GM19328 (cell line): ENCODE measurements at regions not wholly inside any gene's neighbourhood (a gene's known extent, or its start where the extent isn't known, plus 50 kb on each side); places are given as distances from the start of the nearest gene placed in this dataset.
"Not testable (repeated sequence)": the region's sequence is repeated elsewhere in the genome, so short reads cannot be mapped to it uniquely, and the experiment has no call there.

Source experiments
- ATAC-seq: cut with Tn5 transposase; IDR thresholded peaks from one replicate; pipeline ENCODE4 v1.9.1; 2021; ENCODE audit warnings: mild to moderate bottlenecking, moderate library complexity; ENCODE audit not compliant: unreplicated experiment

DNA sequence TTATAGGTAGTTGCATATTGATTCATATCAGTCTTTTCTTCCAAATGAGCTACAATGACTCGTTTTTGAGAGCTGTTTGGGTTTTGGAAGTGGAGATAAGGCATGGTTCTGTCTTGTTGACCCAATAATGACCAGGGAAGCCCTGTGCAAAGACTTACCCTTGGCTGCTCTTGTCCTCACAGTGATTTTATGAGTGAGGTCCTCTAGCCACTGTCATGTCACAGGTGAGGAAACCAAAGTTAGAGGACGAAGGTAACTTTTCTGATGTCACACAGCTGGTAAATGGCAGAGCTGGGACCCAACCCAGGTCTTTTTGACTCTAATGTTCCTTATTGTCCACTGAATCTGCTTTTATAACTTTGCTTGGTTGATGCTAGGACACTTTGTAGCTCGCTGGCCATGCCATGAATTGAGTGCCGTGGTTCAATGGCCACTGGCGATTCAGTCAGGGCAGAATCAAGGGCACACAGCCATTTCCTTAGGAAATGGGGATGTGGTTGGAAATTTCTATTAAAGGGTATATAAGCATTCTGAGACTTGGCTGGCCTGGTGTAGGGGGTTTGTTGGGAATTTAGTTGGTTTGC is 249.1 kb downstream of the GOLGA6L6 start:
- not testable (repeated sequence) for ATAC-seq

- not testable (repeated sequence) for ATAC-seq
These were observed 250.0 kb downstream of the GOLGA6L6 start for GRCh38 chr15:20291616-20292015.

DNA sequence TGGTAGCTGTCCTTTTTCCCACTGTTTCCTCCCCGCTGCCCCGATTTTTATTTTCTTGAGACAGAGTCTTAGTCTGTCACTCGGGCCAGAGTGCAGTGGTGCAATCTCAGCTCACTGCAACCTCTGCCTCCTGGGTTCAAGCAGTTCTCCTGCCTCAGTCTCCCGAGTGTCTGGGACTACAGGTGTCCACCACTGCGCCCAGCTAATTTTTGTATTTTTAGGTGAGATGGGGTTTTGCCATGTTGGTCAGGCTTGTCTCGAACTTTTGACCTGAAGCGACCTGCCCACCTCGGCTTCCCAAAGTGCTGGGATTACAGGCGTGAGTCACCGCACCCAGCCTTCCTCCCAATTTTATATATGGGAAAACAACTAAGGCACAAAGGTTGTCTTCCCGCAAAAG is 251.0 kb downstream of the GOLGA6L6 start:
- ATAC-seq, result not testable (repeated sequence)

DNA sequence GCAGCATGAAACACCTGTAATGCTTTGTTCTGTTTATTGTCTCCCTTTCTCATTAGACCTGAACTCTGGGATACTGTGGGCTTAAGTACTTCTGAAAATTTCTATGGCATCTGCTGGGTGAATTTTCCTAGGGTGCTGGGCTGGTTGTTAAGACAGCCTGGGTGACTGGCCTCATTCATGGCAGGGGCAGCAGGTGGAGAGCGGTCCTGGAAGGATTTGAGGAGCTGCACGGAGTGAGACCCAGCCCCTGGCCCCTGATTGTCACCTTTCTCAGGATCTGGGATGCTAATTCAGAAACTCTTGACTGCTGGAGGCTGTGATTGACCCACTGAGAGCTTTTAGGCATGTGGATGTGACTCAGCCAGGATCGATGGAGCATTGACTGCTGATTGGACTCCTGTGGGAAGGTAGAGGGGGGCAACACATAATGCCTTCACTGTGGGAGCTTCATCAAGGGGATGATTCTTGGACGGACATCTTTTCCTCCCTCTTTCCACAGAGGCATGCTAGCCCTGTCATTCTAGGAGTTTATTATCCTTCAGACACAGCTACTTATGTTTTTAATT is 252.0 kb downstream of the GOLGA6L6 start:
- not testable (repeated sequence) for ATAC-seq

- not testable (repeated sequence) for ATAC-seq
These were observed 252.6 kb downstream of the GOLGA6L6 start for GRCh38 chr15:20288800-20289537.

DNA sequence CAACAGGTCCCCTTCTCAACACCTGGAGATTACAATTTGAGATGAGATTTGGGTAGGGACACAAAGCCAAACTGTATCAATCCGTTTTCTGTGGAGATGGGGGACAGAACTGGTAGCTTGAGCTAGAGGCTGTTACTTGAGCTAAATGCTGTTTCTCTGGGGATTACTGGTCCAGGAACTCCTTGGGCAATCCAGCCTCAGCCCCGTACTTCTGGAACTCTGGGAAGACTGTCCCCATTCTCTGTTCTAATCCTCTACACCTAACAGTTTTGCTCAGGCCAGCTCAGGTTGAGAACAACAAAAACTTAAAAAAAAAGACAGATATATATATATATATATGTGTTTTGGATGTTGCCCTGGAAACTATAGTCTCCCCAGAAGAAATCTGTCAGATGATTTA is 255.0 kb downstream of the GOLGA6L6 start:
- not testable (repeated sequence) for ATAC-seq

DNA sequence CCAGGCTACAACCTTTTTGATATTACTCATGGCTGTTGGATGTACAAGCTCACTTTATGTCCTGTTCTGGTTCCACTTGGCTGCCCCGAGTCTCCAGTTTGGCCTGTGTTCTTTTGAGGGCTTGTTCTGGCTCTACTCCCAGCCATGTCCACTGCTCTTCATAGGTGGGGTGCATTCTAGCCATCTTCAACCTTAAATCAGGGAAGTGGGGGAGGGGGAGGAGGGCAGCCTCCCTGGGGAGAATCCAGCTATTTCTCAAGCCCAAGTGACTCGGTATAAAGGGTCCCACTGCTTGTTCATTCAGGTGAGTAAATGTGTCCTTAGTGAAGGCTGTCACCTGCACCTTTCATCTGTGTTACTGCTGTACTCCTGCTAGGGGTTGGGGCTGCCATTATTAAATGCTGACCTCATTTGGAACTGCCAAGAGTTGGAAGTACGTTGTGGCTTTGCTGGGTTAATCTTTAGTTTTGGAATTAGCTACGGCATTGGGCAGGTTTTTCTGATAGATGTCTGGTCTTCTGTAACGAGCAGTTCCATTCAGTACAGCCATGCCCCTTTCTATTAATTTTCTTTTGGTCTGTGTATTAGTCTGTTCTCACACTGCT is 255.8 kb downstream of the GOLGA6L6 start:
- ATAC-seq, result not testable (repeated sequence)

GRCh38 chr15:20284891-20285535 is 256.6 kb downstream of the GOLGA6L6 start:
- ATAC-seq, result not testable (repeated sequence)

DNA sequence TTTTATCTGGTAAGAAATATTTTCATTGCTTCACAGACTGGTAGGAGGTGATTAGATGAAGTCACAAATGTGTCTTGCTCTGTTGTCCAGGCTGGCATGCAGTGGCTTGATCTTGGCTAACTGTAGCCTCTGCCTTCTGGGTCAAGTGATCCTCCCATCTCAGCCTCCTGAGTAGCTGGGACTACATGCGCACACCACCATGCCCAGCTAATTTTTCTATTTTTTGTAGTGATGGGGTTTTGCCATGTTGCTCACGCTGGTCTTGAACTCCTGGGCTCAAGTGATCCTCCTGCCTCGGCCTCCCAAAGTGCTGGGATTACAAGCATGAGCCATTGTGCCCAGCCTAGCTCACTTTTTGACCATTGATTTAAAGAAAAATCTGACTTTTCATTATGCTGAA is 257.9 kb downstream of the GOLGA6L6 start:
- not testable (repeated sequence) for ATAC-seq

DNA sequence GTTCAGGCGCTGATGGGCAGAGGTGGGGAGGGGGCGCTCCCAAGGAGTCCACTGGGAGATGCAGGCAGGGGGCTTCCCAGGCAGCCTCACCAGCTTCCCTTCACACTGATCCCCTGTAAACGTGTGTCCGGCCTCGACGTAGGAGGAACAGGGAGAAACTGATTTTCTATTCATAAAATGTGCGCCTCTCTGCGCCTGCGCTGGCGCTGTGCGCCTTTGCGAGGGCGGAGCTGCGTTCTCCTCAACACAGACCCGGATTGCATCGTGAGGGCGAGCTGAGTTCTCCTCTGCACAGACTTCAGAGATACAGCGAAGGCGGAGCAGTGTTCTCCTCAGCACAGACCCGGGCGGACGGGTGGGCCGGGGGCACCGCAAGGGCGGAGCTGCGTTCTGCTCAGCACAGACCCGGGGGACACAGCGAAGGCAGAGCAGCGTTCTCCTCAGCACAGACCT is 259.1 kb downstream of the GOLGA6L6 start:
- ATAC-seq, result not testable (repeated sequence)

- ATAC-seq, result not testable (repeated sequence)
These were observed 259.9 kb downstream of the GOLGA6L6 start for GRCh38 chr15:20281567-20282275.

- ATAC-seq, result no peak
These were observed 260.6 kb downstream of the GOLGA6L6 start for GRCh38 chr15:20280933-20281463.

DNA sequence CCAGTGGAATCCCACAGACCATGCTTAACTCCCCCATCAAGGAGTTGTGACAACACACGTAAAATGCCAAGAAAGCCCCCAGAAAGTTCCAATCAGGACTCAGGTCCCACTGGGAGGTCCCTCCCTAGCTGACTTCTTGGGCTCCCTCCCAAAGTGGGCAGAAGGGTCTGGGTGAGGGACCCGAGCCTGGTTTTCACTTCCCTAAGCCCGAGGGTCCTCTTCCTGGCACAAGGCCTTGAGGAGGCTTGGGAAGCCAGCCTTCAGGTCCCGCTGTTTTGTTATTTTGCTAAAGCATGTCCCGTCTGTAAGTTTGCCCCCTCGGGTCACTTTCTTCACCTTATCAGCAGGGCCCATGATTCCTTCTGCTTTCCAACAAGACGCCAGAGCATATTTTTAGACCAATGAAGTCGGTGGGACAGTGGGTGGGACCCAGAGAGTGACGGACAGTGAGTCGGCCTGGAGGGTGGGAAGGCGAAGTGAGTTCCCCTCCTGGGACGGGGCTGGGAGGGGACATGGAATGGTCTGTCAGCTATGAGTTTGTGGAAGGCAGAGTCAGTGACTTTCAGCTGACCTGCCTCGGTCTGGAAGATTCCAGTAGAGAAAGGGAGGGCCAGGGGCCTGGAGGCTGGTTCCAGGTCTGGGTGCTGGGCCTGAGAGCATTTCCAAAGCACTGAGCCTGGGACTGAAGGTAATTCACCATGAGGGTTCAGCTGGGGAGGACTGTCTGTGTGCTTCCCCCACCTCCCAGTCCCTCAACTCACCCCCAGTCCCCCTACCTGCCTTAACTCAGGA is 261.3 kb downstream of the GOLGA6L6 start:
- ATAC-seq, result not testable (repeated sequence)

- ATAC-seq, result not testable (repeated sequence)
These were observed 262.5 kb downstream of the GOLGA6L6 start for GRCh38 chr15:20279056-20279455.

DNA sequence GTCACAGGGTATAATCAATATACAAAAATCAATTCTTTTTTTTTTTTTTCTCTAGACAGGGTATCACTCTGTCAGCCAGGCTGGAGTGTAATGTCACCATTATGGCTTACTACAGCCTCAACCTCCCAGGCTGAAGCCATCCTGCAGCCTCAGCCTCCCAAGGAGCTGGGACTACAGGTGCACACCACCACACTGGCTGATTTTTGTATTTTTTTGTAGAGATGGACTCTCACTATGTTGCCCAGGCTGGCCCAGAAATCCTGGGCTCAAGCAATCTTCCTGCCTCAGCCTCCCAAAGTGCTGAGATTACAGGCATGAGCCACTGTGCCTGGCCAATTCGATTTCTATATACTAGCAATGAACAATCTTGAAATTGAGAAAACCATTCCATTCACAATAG is 263.2 kb downstream of the GOLGA6L6 start:
- ATAC-seq, result not testable (repeated sequence)

DNA sequence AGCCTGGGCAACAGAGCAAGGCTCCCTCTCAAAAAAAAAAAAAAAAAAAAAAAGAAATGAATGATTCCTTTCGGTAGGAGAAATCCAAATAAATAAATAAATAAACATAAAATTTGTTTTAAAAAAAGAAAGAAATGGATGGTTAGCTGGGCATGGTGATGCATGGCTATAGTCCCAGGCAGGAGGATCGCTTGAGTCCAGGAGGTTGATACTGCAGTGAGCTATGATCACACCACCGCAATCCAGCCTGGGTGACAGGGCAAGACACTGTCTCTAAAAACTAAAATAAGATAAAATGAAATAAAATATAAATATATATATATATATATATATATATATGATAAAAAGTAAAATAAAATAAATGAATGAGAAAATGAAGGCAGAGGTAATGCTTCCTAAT is 264.1 kb downstream of the GOLGA6L6 start:
- ATAC-seq, result not testable (repeated sequence)

DNA sequence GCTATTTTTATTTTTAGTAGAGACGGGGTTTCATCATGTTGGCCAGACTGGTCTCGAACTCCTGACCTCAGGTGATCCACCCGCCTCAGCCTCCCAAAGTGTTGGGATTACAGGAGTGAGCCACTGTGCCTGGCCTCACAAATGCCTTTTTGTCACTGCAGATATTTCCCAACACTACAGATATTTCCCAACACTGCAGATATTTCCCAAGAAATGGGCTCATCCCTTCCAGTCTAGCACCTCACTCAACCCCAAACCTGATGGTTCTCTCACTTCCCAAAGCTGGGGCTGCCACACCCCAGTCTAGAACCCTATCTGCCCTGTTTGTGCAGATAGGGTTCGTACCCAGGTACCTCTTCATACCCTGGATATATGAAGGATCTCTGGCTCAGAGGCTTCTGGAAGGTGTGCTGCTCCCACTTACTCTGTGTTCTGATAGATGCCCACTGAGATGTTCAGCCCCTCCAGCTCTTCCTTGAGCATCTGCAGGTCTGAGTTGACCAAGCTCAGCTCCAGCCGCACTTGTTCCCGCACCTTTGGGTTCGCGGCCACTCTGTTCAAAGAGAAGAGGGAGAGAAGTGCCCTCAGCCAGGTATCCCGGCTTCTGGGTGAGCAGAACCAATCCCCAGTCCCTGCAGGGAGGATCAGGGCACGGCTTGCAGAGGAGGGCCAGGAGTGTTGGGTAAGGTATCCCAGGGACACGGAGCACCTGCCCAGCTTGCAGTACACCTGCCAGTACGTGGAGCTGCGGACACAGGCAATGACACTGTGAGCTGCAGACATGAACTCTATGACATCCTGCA is 265.1 kb downstream of the GOLGA6L6 start:
- ATAC-seq, result not testable (repeated sequence)

DNA sequence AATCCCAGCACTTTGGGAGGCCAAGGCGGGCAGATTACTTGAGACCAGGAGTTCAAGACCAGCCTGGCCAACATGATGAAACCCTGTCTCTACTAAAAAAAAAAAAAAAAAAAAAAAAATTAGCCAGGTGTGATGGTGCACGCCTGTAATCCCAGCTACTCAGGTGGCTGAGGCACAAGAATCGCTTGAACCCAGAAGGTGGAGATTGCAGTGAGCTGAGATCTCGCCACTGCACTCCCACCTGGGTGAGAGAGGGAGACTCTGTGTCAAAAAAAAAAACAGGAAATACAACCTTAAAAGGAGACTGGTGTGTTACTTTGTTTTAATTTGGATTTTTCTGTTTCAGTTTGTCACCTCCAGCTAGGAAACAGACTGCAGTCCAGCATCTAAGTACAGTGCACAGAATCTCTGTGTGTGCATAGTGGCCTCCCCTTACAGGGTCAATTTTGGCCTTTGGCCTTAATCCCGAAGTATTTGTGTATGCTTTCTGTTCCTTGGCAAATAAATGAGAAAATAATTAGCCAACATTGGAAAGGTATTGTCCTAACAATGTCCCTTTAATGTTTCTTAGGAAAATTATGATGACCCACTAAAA is 266.1 kb downstream of the GOLGA6L6 start:
- not testable (repeated sequence) for ATAC-seq
